CD4-positive, alpha-beta T cell (primary cell): ENCODE measurements at regions not wholly inside any gene's neighbourhood (a gene's known extent, or its start where the extent isn't known, plus 50 kb on each side); places are given as distances from the start of the nearest gene placed in this dataset.

Experiments
- ATAC-seq: fragments of 200-7000 bp; cut with Tn5 transposase; one replicate; pipeline ENCODE4 v1.10.0; 2022; ENCODE audit warnings: mild to moderate bottlenecking; ENCODE audit not compliant: poor library complexity
- CTCF ChIA-PET: fragments of 350-600 bp; sonication (Branson Sonifier 250); formaldehyde crosslinking; loops from one replicate; lab custom pipeline; 2021; ENCODE audit warnings: antibody characterized with exemption, inconsistent platforms; lab: Charles Lee
- POLR2A ChIA-PET: fragments of 350-600 bp; sonication (Branson Sonifier 250); formaldehyde crosslinking; loops from one replicate; lab custom pipeline; 2021; ENCODE audit warnings: antibody characterized with exemption, inconsistent platforms; lab: Charles Lee
- DNase-seq, 14 experiments: peaks; one replicate each; pipeline ENCODE4 v3.0.0-alpha.2; 2013 to 2020; ENCODE audit warnings: mixed read lengths in 2 of 14
- H3K27ac ChIP-seq, 2 donors: one replicate each; pipeline versions ENCODE4 v1.5.1 to v1.7.0; 2013; ENCODE audit warnings: low read length in 2 of 2, low read depth in 1 of 2, mild to moderate bottlenecking in 1 of 2
- H3K27me3 ChIP-seq, 2 experiments: 1 replicate in 1 of 2; 2 replicates in 1 of 2; pipeline versions ENCODE4 v1.6.1 to v1.7.0; 2013; ENCODE audit warnings: low read length in 2 of 2, control low read depth in 1 of 2, mild to moderate bottlenecking in 1 of 2, moderate library complexity in 1 of 2; ENCODE audit not compliant: insufficient read depth in 2 of 2, control insufficient read depth in 1 of 2
- H3K36me3 ChIP-seq: one replicate; pipeline ENCODE4 v1.6.1; 2013; ENCODE audit warnings: low read length, control low read depth; ENCODE audit not compliant: insufficient read depth
- H3K4me1 ChIP-seq: one replicate; pipeline ENCODE4 v1.6.1; 2013; ENCODE audit warnings: low read length, control low read depth; ENCODE audit not compliant: insufficient read depth
- H3K4me3 ChIP-seq: one replicate; pipeline ENCODE4 v1.5.1; 2013; ENCODE audit warnings: mild to moderate bottlenecking, low read length, moderate library complexity
- H3K9me3 ChIP-seq, 2 experiments: 1 replicate in 1 of 2; 2 replicates in 1 of 2; pipeline versions ENCODE4 v1.6.1 to v1.7.0; 2013; ENCODE audit warnings: low read length in 2 of 2, mild to moderate bottlenecking in 2 of 2, control low read depth in 1 of 2, moderate library complexity in 1 of 2; ENCODE audit not compliant: control insufficient read depth in 1 of 2, insufficient read depth in 1 of 2
- H3K27ac Mint-ChIP-seq: one replicate; pipeline ENCODE4 v1.8.0; 2020; ENCODE audit warnings: mixed read lengths
- H3K27me3 Mint-ChIP-seq: one replicate; pipeline ENCODE4 v1.8.0; 2021; ENCODE audit warnings: mixed read lengths
- H3K36me3 Mint-ChIP-seq: one replicate; pipeline ENCODE4 v1.8.0; 2021; ENCODE audit warnings: low read depth, mixed read lengths
- H3K4me1 Mint-ChIP-seq: one replicate; pipeline ENCODE4 v1.8.0; 2021; ENCODE audit warnings: low read depth, mixed read lengths
- H3K4me3 Mint-ChIP-seq: one replicate; pipeline ENCODE4 v1.8.0; 2020; ENCODE audit warnings: mild to moderate bottlenecking, mixed read lengths
- H3K9me3 Mint-ChIP-seq: one replicate; pipeline ENCODE4 v1.8.0; 2020; ENCODE audit warnings: mixed read lengths
- CTCF ChIP-seq: fragments of 200-600 bp; IDR thresholded peaks from one replicate; pipeline ENCODE4 v1.8.0; 2022; ENCODE audit warnings: antibody characterized with exemption, mild to moderate bottlenecking
- intact Hi-C, 2 experiments: fragments of 100-400 bp; cut with DNase I in 1 of 2; cut with micrococcal nuclease in 1 of 2; formaldehyde crosslinking; loops; one replicate each; pipeline versions ENCODE4 v1.15.1 to v1.9.0; 2023 to 2025; cut with DNase I, micrococcal nuclease

GRCh38 chr13:110065780-110066179 lies 241.2 kb downstream of the COL4A1 start:
- POLR2A ChIA-PET: no interaction called here
- H3K4me1 ChIP-seq: no peaks in the 10 kb centered on the region
- CTCF ChIA-PET: no interaction called here
- no peak overlapping the region for H3K4me3 Mint-ChIP-seq
- no peak overlapping the region for H3K27ac ChIP-seq
- no peak overlapping the region for H3K27ac Mint-ChIP-seq
- H3K27me3 ChIP-seq: no peaks in the 10 kb centered on the region
- no peaks in the 10 kb centered on the region for H3K36me3 Mint-ChIP-seq
- no peaks in the 10 kb centered on the region for H3K27me3 Mint-ChIP-seq
- no peaks in the 10 kb centered on the region for H3K9me3 Mint-ChIP-seq
- H3K4me3 ChIP-seq: no peak overlapping the region
- H3K36me3 ChIP-seq: no peaks in the 10 kb centered on the region
- intact Hi-C loops: no loop called here
- ATAC-seq (no peak), DNase-seq (no peak)
- no peaks in the 10 kb centered on the region for H3K4me1 Mint-ChIP-seq
- no peak for TF ChIP-seq CTCF
- H3K9me3 ChIP-seq: peaks cover 0 to 21% of the 10 kb centered on the region in 2 experiments

GRCh38 chr13:110063490-110064421 lies 243.2 kb downstream of the COL4A1 start:
- Mint-ChIP-seq H3K27me3 (no peaks in the 10 kb centered on the region), H3K4me1 (no peaks in the 10 kb centered on the region), H3K9me3 (no peaks in the 10 kb centered on the region), H3K27ac (no peak overlapping the region), H3K36me3 (no peaks in the 10 kb centered on the region), H3K4me3 (no peak overlapping the region)
- no peaks in the 10 kb centered on the region for H3K4me1 ChIP-seq
- no peaks in the 10 kb centered on the region for H3K36me3 ChIP-seq
- H3K4me3 ChIP-seq: no peak overlapping the region
- no peak for ATAC-seq
- intact Hi-C loops: no loop called here
- CTCF ChIA-PET: no interaction called here
- no peak for DNase-seq
- no peak overlapping the region for H3K27ac ChIP-seq
- TF ChIP-seq CTCF: no peak
- POLR2A ChIA-PET: no interaction called here
- no peaks in the 10 kb centered on the region for H3K27me3 ChIP-seq
- peaks cover 0 to 21% of the 10 kb centered on the region in 2 experiments for H3K9me3 ChIP-seq

- ChIA-PET POLR2A (interaction anchor here (0.5 kb wide), 1 partner anchor 67 kb away, joined by 3 read pairs; no protein-coding TSS in a partner anchor), CTCF (no interaction called here)
- no peak overlapping the region for H3K27ac ChIP-seq
- no peak overlapping the region for H3K4me3 ChIP-seq
- Mint-ChIP-seq H3K36me3 (no peaks in the 10 kb centered on the region), H3K27ac (no peak overlapping the region), H3K27me3 (no peaks in the 10 kb centered on the region), H3K9me3 (no peaks in the 10 kb centered on the region), H3K4me1 (no peaks in the 10 kb centered on the region), H3K4me3 (no peak overlapping the region)
- H3K9me3 ChIP-seq: peaks cover 0 to 21% of the 10 kb centered on the region in 2 experiments
- no peaks in the 10 kb centered on the region for H3K4me1 ChIP-seq
- TF ChIP-seq CTCF: no peak
- ATAC-seq: no peak
- H3K27me3 ChIP-seq: no peaks in the 10 kb centered on the region
- intact Hi-C loops: no loop called here
- no peaks in the 10 kb centered on the region for H3K36me3 ChIP-seq
- DNase-seq: no peak
Observed at GRCh38 chr13:110062777-110063442, 244.0 kb downstream of the COL4A1 start.
